ENCODE measurements at regions not wholly inside any gene's neighbourhood (a gene's known extent, or its start where the extent isn't known, plus 50 kb on each side); places are given as distances from the start of the nearest gene placed in this dataset.

DNA sequence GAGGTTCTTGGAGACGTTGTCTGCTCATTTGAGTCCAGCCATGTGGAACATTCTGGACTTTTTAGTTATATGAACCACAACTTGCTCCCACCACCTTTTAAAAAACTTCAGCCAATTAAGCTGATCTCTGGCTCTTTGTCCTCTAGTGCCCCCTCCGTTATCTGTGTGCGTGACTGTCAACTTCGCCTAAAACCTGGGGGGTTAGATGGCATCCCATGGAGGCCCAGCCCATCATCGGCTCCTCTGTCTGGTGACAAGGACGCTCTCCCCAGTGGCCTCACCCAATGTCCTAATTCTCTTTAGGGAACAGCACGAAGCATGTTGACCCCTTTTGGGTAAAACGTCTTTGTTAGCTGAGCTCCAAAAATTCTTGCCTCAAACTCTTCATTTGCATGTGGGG, 341.0 kb upstream of the TNRC6C start:
- no peak for DNase-seq (ENCODE audit: extremely low spot score in 2 of 2)
- TF ChIP-seq POLR2AphosphoS5 (IDR thresholded peaks at IDR 0.05; ENCODE audit: insufficient read depth in 1 of 2, low read depth in 1 of 2) (no peak), POLR2A (IDR thresholded peaks at IDR 0.05) (no peak)
- TF ChIP-seq, protein P1, sequence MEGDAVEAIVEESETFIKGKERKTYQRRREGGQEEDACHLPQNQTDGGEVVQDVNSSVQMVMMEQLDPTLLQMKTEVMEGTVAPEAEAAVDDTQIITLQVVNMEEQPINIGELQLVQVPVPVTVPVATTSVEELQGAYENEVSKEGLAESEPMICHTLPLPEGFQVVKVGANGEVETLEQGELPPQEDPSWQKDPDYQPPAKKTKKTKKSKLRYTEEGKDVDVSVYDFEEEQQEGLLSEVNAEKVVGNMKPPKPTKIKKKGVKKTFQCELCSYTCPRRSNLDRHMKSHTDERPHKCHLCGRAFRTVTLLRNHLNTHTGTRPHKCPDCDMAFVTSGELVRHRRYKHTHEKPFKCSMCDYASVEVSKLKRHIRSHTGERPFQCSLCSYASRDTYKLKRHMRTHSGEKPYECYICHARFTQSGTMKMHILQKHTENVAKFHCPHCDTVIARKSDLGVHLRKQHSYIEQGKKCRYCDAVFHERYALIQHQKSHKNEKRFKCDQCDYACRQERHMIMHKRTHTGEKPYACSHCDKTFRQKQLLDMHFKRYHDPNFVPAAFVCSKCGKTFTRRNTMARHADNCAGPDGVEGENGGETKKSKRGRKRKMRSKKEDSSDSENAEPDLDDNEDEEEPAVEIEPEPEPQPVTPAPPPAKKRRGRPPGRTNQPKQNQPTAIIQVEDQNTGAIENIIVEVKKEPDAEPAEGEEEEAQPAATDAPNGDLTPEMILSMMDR (IDR thresholded peaks at IDR 0.05) = no peak

DNA sequence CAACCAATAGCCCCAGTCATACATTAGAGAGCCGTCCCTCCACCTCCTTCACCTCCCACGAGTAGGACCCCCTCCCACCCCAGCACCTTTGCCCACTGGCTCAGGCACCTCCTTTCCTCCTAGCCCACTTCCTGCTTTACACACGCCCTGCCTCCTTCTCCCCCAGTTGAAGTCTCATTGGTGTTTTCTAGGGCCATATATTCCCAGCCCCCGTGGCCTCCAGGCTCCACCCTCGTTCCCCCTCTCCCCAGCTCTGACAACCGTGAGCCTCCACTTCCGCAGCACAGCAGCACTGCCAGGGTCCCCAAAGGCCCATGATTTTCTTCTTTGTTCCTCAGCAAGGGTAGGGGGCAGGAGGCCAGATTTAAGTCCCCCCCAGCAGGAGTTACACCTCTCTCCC, 340.3 kb upstream of the TNRC6C start:
- TF ChIP-seq POLR2A (IDR thresholded peaks at IDR 0.05) (no peak), POLR2AphosphoS5 (IDR thresholded peaks at IDR 0.05; ENCODE audit: insufficient read depth in 1 of 2, low read depth in 1 of 2) (no peak)
- TF ChIP-seq, protein P1 (IDR thresholded peaks at IDR 0.05) = no peak
- H3K36me3 ChIP-seq = no peaks in the 10 kb centered on the region
- no peak overlapping the region for H3K27ac ChIP-seq
- peaks cover 17% of the 10 kb centered on the region for H3K4me1 ChIP-seq
- intact Hi-C loops (cut with DNase I) = no loop called here
- H3K27me3 ChIP-seq = no peaks in the 10 kb centered on the region
- H3K9me3 ChIP-seq = no peaks in the 10 kb centered on the region
- no peak overlapping the region for H3K4me3 ChIP-seq
- DNase-seq (ENCODE audit: extremely low spot score in 2 of 2) = no peak

More for the DNA sequence above, 341.0 kb upstream of the TNRC6C start:
- intact Hi-C loops (cut with DNase I) = no loop called here
- no peak overlapping the region for H3K4me3 ChIP-seq
- no peak overlapping the region for H3K27ac ChIP-seq
- peaks cover 17% of the 10 kb centered on the region for H3K4me1 ChIP-seq
- H3K9me3 ChIP-seq = no peaks in the 10 kb centered on the region
- no peaks in the 10 kb centered on the region for H3K36me3 ChIP-seq
- no peaks in the 10 kb centered on the region for H3K27me3 ChIP-seq

DNA sequence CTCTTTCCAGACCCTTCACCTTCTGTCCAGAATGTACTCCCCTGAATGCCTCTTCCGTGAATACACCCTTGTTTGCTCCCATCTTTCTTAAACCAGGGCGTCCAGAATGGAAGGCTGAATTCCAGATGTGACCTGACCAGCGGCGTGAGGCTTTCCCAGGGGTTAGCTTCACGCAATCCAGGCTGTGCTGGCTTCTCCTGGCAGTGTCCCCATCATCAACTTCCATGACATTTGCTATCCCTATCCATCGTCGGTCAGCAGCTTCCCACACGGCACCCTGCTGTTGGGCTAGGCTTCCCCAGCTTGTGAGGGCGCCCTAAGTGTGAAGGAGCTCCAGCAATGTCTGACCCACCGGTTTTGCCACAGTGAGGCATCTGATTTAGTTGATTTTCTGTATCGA, 339.8 kb upstream of the TNRC6C start:
- Histone ChIP-seq H3K9me3 (no peaks in the 10 kb centered on the region), H3K36me3 (no peaks in the 10 kb centered on the region), H3K4me1 (peaks cover 17% of the 10 kb centered on the region), H3K4me3 (no peak overlapping the region), H3K27ac (no peak overlapping the region), H3K27me3 (no peaks in the 10 kb centered on the region)
- no peak for DNase-seq (ENCODE audit: extremely low spot score in 2 of 2)
- TF ChIP-seq POLR2AphosphoS5 (IDR thresholded peaks at IDR 0.05; ENCODE audit: insufficient read depth in 1 of 2, low read depth in 1 of 2) (no peak), POLR2A (IDR thresholded peaks at IDR 0.05) (no peak)
- TF ChIP-seq, protein P1 (IDR thresholded peaks at IDR 0.05) = no peak
- intact Hi-C loops (cut with DNase I) = no loop called here

DNA sequence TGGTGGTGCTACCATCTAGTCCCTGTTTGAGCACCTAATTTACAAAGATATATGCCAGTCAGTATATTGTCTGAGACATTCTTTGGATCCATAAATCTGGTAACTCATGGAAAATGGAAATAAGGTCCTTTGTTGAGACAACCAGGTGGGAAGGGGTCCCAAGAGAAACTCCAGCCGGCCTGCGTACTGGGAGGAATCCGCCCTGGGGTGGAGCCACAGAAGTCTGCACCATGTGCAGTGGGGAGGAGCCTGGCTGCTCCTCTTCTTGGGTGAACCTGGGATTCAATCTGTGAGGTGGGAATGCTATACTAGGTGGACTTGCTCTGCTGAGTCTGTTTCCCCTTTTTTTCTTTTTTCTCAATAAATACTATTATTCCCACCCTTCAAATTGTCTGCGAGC, 339.2 kb upstream of the TNRC6C start:
- TF ChIP-seq, protein P1 (IDR thresholded peaks at IDR 0.05) = no peak
- no peak for TF ChIP-seq POLR2A (IDR thresholded peaks at IDR 0.05)
- no peak for TF ChIP-seq POLR2AphosphoS5 (IDR thresholded peaks at IDR 0.05; ENCODE audit: insufficient read depth in 1 of 2, low read depth in 1 of 2)
- Histone ChIP-seq H3K36me3 (no peaks in the 10 kb centered on the region), H3K27me3 (no peaks in the 10 kb centered on the region), H3K27ac (no peak overlapping the region), H3K9me3 (no peaks in the 10 kb centered on the region), H3K4me3 (no peak overlapping the region), H3K4me1 (peaks cover 17% of the 10 kb centered on the region)
- DNase-seq (ENCODE audit: extremely low spot score in 2 of 2) = no peak
- intact Hi-C loops (cut with DNase I) = no loop called here

DNA sequence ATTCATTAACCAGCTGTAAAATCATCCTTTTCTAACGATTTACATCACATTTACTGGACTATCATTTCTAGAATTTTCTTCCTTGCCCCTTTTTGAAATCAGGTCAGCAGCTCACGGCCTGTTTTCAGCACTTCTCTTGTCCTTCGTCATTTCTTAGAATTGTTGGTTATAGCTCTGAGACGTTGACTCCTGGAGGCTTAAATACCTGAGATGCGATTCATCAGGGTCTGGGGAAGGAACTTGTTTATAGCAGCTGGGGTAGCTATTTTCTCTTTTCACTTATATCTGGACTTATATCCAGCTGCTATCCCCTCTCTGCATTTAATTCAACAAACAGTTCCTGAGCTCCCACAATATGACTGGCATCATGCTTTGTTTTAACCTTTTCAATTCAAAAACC, 338.7 kb upstream of the TNRC6C start:
- Histone ChIP-seq H3K27me3 (no peaks in the 10 kb centered on the region), H3K36me3 (no peaks in the 10 kb centered on the region), H3K4me1 (peaks cover 17% of the 10 kb centered on the region), H3K27ac (no peak overlapping the region), H3K4me3 (no peak overlapping the region), H3K9me3 (no peaks in the 10 kb centered on the region)
- intact Hi-C loops (cut with DNase I) = no loop called here
- no peak for TF ChIP-seq POLR2AphosphoS5 (IDR thresholded peaks at IDR 0.05; ENCODE audit: insufficient read depth in 1 of 2, low read depth in 1 of 2)
- TF ChIP-seq, protein P1 (IDR thresholded peaks at IDR 0.05) = no peak
- TF ChIP-seq POLR2A (IDR thresholded peaks at IDR 0.05) = no peak
- no peak for DNase-seq (ENCODE audit: extremely low spot score in 2 of 2)

All from vagina (tissue), 2 donors.